ENCODE measurements at regions not wholly inside any gene's neighbourhood (a gene's known extent, or its start where the extent isn't known, plus 50 kb on each side); places are given as distances from the start of the nearest gene placed in this dataset.

- TF ChIP-seq REST (IDR thresholded peaks at IDR 0.05; ENCODE audit: unreplicated experiment) (no peak), EZH2phosphoT487 (IDR thresholded peaks at IDR 0.05; ENCODE audit: unreplicated experiment) (no peak), JUNB (IDR thresholded peaks at IDR 0.05; ENCODE audit: unreplicated experiment) (no peak), ZNF331 (CRISPR knock-in tag; IDR thresholded peaks at IDR 0.05; ENCODE audit: low read depth) (no peak), ZNF462 (CRISPR knock-in tag; IDR thresholded peaks at IDR 0.05) (no peak), ETS1 (IDR thresholded peaks at IDR 0.05) (no peak), POLR2AphosphoS5 (IDR thresholded peaks at IDR 0.05; ENCODE audit: low read depth) (no peak), ZNF114 (CRISPR knock-in tag; IDR thresholded peaks at IDR 0.05) (no peak), CREB1 (CRISPR knock-in tag; IDR thresholded peaks at IDR 0.05; ENCODE audit: low read depth) (no peak), NANOG (IDR thresholded peaks at IDR 0.05; ENCODE audit: borderline replicate concordance) (no peak), STAT1 (IDR thresholded peaks at IDR 0.05; ENCODE audit: unreplicated experiment) (no peak)
- Mint-ChIP-seq H3K4me1 (no peaks in the 10 kb centered on the region), H3K36me3 (ENCODE audit: low read depth) (no peaks in the 10 kb centered on the region), H3K27me3 (ENCODE audit: insufficient read depth, low read depth, poor library complexity) (no peaks in the 10 kb centered on the region), H3K27ac (no peak overlapping the region), H3K9me3 (no peaks in the 10 kb centered on the region), H3K4me3 (no peak overlapping the region)
- Histone ChIP-seq H3K79me2 (replicated peaks; ENCODE audit: insufficient read depth) (no peaks in the 10 kb centered on the region), H3K27me3 (ENCODE audit: insufficient read depth) (no peaks in the 10 kb centered on the region), H3K36me3 (ENCODE audit: insufficient read depth) (no peaks in the 10 kb centered on the region), H3K27ac (ENCODE audit: low read depth) (no peak overlapping the region), H3K4me1 (ENCODE audit: insufficient read depth) (no peaks in the 10 kb centered on the region), H3K4me3 (no peak overlapping the region), H2AFZ (peak overlapping the region; percentile 35; the same call in 1 of the 2 replicates), H3F3A (replicated peaks; ENCODE audit: low read depth) (no peaks in the 10 kb centered on the region), H4K20me1 (replicated peaks; ENCODE audit: insufficient read depth) (no peaks in the 10 kb centered on the region), H3K4me2 (no peak overlapping the region), H3K9me2 (ENCODE audit: insufficient read depth) (no peaks in the 10 kb centered on the region)
- no peak for DNase-seq (ENCODE audit: low spot score)
- no peak for ATAC-seq
These were observed 286.4 kb upstream of the MEOX2 start for GRCh38 chr7:15972862-15973275.

Measured in GM23338 (cell line).